ENCODE measurements at regions not wholly inside any gene's neighbourhood (a gene's known extent, or its start where the extent isn't known, plus 50 kb on each side); places are given as distances from the start of the nearest gene placed in this dataset.

GRCh38 chr2:226336283-226336682 is 463.3 kb downstream of the IRS1 start:
- TF ChIP-seq CTCF (IDR thresholded peaks at IDR 0.05), result no peak
- Mint-ChIP-seq H3K27me3 (no peaks in the 10 kb centered on the region), H3K36me3 (ENCODE audit: low read depth) (no peaks in the 10 kb centered on the region), H3K4me3 (no peak overlapping the region), H3K27ac (no peak overlapping the region), H3K4me1 (ENCODE audit: low read depth) (no peaks in the 10 kb centered on the region), H3K9me3 (no peaks in the 10 kb centered on the region)
- POLR2A ChIA-PET, result no interaction called here
- intact Hi-C loops (cut with DNase I, micrococcal nuclease), result no loop called here
- no peak for ATAC-seq (ENCODE audit: poor library complexity)
- H3K27me3 ChIP-seq (ENCODE audit: control insufficient read depth in 1 of 2, insufficient read depth in 2 of 2, low read length in 2 of 2), result no peaks in the 10 kb centered on the region
- no peaks in the 10 kb centered on the region for H3K9me3 ChIP-seq (ENCODE audit: control insufficient read depth in 1 of 2, insufficient read depth in 1 of 2, low read length in 2 of 2)
- DNase-seq, result no peak
- CTCF ChIA-PET, result no interaction called here
- H3K4me1 ChIP-seq (ENCODE audit: insufficient read depth, low read length), result no peaks in the 10 kb centered on the region
- H3K27ac ChIP-seq (ENCODE audit: low read depth in 1 of 2, low read length in 2 of 2), result no peak overlapping the region
- H3K36me3 ChIP-seq (ENCODE audit: insufficient read depth, low read length), result no peaks in the 10 kb centered on the region
- no peak overlapping the region for H3K4me3 ChIP-seq (ENCODE audit: low read length)

DNA sequence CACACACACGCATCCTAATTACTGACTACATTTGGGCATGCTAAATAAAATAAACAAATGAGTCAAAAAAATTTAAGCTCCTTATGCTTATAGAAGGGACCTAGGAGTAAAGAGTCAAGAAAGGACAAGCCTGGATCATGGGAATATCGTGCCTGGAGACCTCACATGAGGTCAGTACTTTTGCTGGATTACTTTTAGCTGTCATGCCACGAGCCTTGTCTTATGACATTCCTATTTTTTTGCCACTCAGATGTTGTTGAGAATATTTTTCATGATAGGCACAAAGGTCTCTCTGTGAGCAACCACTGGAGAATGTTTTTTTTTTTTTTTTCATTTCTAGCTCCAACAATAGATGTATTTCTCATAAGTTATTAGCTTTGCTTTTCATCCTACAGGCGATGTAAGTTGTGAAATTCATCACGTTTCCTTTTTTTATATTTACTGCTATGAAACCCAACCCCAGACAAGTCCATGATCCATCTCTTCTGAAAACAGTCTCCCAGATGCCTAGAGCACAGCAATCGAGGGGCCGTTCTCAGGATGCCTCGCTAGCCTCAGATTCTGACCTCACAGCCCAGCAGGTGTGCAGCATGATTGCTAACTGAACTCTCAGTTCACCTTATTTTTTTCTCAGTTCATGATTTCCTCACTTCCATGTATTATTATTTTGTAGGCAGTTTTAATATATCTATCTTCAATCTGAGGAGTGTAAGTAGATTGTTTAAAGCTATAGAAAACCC is 464.5 kb downstream of the IRS1 start:
- POLR2A ChIA-PET, result no interaction called here
- no peak for DNase-seq
- H3K9me3 Mint-ChIP-seq, result no peaks in the 10 kb centered on the region
- no peaks in the 10 kb centered on the region for H3K27me3 Mint-ChIP-seq
- intact Hi-C loops (cut with DNase I, micrococcal nuclease), result no loop called here
- Histone ChIP-seq H3K4me1 (ENCODE audit: insufficient read depth, low read length) (no peaks in the 10 kb centered on the region), H3K36me3 (ENCODE audit: insufficient read depth, low read length) (no peaks in the 10 kb centered on the region), H3K4me3 (ENCODE audit: low read length) (no peak overlapping the region), H3K9me3 (ENCODE audit: control insufficient read depth in 1 of 2, insufficient read depth in 1 of 2, low read length in 2 of 2) (no peaks in the 10 kb centered on the region), H3K27me3 (ENCODE audit: control insufficient read depth in 1 of 2, insufficient read depth in 2 of 2, low read length in 2 of 2) (no peaks in the 10 kb centered on the region), H3K27ac (ENCODE audit: low read depth in 1 of 2, low read length in 2 of 2) (no peak overlapping the region)
- ATAC-seq (ENCODE audit: poor library complexity), result no peak
- CTCF ChIA-PET, result interaction anchor here (0.7 kb wide), 1 partner anchor 464 kb away, joined by 3 read pairs; the partner anchor contains the start of gene IRS1
- H3K4me1 Mint-ChIP-seq (ENCODE audit: low read depth), result no peaks in the 10 kb centered on the region
- no peak for TF ChIP-seq CTCF (IDR thresholded peaks at IDR 0.05)
- no peak overlapping the region for H3K27ac Mint-ChIP-seq
- H3K4me3 Mint-ChIP-seq, result no peak overlapping the region
- no peaks in the 10 kb centered on the region for H3K36me3 Mint-ChIP-seq (ENCODE audit: low read depth)

DNA sequence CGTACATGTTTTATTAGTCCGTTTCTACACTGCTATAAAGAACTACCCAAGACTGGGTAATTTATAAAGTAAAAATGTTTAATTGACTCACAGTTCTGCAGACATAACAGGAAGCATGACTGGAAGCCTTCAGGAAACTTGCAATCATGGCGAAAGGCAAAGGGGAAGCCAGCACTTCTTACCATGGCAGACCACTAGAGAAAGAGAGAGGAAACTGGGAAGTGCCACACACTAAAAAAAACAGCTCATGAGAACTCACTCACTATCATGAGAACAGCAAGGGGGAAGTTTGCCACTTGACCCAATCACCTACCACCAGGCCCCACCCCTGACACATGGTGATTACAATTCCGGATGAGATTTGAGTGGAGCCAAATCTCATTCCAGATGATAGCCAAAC is 466.2 kb downstream of the IRS1 start:
- ChIA-PET POLR2A (no interaction called here), CTCF (interaction anchor here (0.7 kb wide), 2 partner anchors 17 to 1113 kb away, joined by 3 read pairs; no protein-coding TSS in a partner anchor)
- H3K9me3 ChIP-seq (ENCODE audit: control insufficient read depth in 1 of 2, insufficient read depth in 1 of 2, low read length in 2 of 2), result no peaks in the 10 kb centered on the region
- H3K27me3 ChIP-seq (ENCODE audit: control insufficient read depth in 1 of 2, insufficient read depth in 2 of 2, low read length in 2 of 2), result no peaks in the 10 kb centered on the region
- no peak overlapping the region for H3K27ac ChIP-seq (ENCODE audit: low read depth in 1 of 2, low read length in 2 of 2)
- H3K4me3 ChIP-seq (ENCODE audit: low read length), result no peak overlapping the region
- H3K27me3 Mint-ChIP-seq, result peaks cover 4% of the 10 kb centered on the region
- no peak overlapping the region for H3K4me3 Mint-ChIP-seq
- H3K4me1 ChIP-seq (ENCODE audit: insufficient read depth, low read length), result no peaks in the 10 kb centered on the region
- no peaks in the 10 kb centered on the region for H3K36me3 Mint-ChIP-seq (ENCODE audit: low read depth)
- no peak for ATAC-seq (ENCODE audit: poor library complexity)
- DNase-seq, result peak in 2 of 14 experiments; percentile 23 to 48
- H3K4me1 Mint-ChIP-seq (ENCODE audit: low read depth), result no peaks in the 10 kb centered on the region
- no peak overlapping the region for H3K27ac Mint-ChIP-seq
- no peaks in the 10 kb centered on the region for H3K9me3 Mint-ChIP-seq
- intact Hi-C loops (cut with DNase I, micrococcal nuclease), result no loop called here
- TF ChIP-seq CTCF (IDR thresholded peaks at IDR 0.05), result no peak
- H3K36me3 ChIP-seq (ENCODE audit: insufficient read depth, low read length), result no peaks in the 10 kb centered on the region
